ENCODE measurements at regions not wholly inside any gene's neighbourhood (a gene's known extent, or its start where the extent isn't known, plus 50 kb on each side); places are given as distances from the start of the nearest gene placed in this dataset.

DNA sequence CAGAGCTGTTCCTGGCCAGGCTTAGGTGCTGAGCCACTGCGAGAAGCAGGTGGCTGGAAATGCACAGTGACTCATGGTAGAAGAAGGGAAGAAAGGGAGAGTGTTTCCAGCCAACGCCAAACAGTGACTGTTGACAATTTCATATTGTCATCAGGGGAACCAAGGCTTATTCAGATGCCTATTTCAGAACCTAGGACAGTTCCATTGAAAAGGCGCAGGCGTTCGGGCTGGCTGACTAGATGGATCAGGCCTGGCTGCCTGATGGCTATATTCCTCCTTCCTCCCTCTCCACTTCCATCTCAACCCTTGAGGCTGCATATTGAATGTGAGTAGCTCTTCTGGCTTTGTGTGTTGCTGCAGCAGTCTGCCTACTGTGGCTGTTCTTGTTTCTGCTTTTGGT lies 73.0 kb upstream of the FRMPD4 start:
- Histone ChIP-seq H2AK5ac (ENCODE audit: low read depth, low read length) (no peak overlapping the region), H4K8ac (ENCODE audit: low read depth in 2 of 2, low read length in 2 of 2) (no peak overlapping the region), H2AK9ac (replicated peaks; ENCODE audit: low read depth, low read length, poor library complexity) (no peak overlapping the region), H4K91ac (ENCODE audit: insufficient read depth, low read depth, low read length) (no peak overlapping the region), H2BK120ac (ENCODE audit: low read depth, low read length) (no peak overlapping the region), H3K23ac (ENCODE audit: low read depth, low read length) (no peak overlapping the region), H3K14ac (replicated peaks; ENCODE audit: low read depth, low read length) (no peak overlapping the region), H3K4me3 (ENCODE audit: insufficient read depth, low read depth, low read length) (no peak overlapping the region), H2BK5ac (ENCODE audit: low read depth, low read length, poor library complexity, severe bottlenecking) (no peak overlapping the region), H3K27me3 (ENCODE audit: control insufficient read depth, insufficient read depth, low read length) (no peaks in the 10 kb centered on the region), H3K79me1 (ENCODE audit: low read depth in 1 of 2, low read length in 2 of 2) (no peaks in the 10 kb centered on the region), H2BK20ac (ENCODE audit: low read depth, low read length) (no peak overlapping the region), H3K56ac (ENCODE audit: extremely low read depth, insufficient read depth, low read length) (no peak overlapping the region), H4K5ac (ENCODE audit: low read depth, low read length) (no peak overlapping the region), H2AFZ (replicated peaks; ENCODE audit: low read length, poor library complexity) (no peak overlapping the region), H3K9me1 (ENCODE audit: insufficient read depth, low read length) (no peaks in the 10 kb centered on the region), H3K4ac (ENCODE audit: low read depth, low read length) (no peak overlapping the region), H3K9ac (ENCODE audit: low read depth, low read length) (no peak overlapping the region), H4K20me1 (ENCODE audit: insufficient read depth, low read length) (no peaks in the 10 kb centered on the region), H3K4me2 (ENCODE audit: low read depth, low read length) (no peak overlapping the region), H3K9me3 (ENCODE audit: control insufficient read depth, insufficient read depth, low read length) (no peaks in the 10 kb centered on the region), H3K18ac (ENCODE audit: low read depth, low read length) (no peak overlapping the region), H3K36me3 (ENCODE audit: control insufficient read depth, insufficient read depth, low read length) (no peaks in the 10 kb centered on the region), H3K27ac (ENCODE audit: insufficient read depth, low read length) (no peak overlapping the region), H2BK15ac (ENCODE audit: low read depth, low read length) (no peak overlapping the region), H3K4me1 (ENCODE audit: control insufficient read depth, insufficient read depth, low read length) (no peaks in the 10 kb centered on the region)
- ChIA-PET CTCF (no interaction called here), POLR2A (ENCODE audit: unreplicated experiment) (no interaction called here)
- in situ Hi-C loops (cut with MboI; ENCODE audit: low sequenced_read_pairs): no loop called here
- BruUV-seq (replicated peaks): no TSS peak
- TF ChIP-seq RCOR1 (IDR thresholded peaks at IDR 0.05; ENCODE audit: insufficient replicate concordance, low read length): no peak
- TF ChIP-seq RAD21 (IDR thresholded peaks at IDR 0.05; ENCODE audit: low read length): no peak
- TF ChIP-seq SMC3 (IDR thresholded peaks at IDR 0.05; ENCODE audit: low read depth, low read length): no peak
- TF ChIP-seq BHLHE40 (IDR thresholded peaks at IDR 0.05; ENCODE audit: low read depth, low read length): no peak
- no peak for TF ChIP-seq RFX5 (IDR thresholded peaks at IDR 0.05; ENCODE audit: low read depth, low read length)
- TF ChIP-seq NFE2L2 (IDR thresholded peaks at IDR 0.05; ENCODE audit: low read depth, low read length): no peak
- no peak for TF ChIP-seq POLR2A (IDR thresholded peaks at IDR 0.05; ENCODE audit: low read depth, low read length)
- no peak for TF ChIP-seq MAZ (IDR thresholded peaks at IDR 0.05; ENCODE audit: borderline replicate concordance, low read depth, low read length)
- no peak for TF ChIP-seq MAFK (IDR thresholded peaks at IDR 0.05; ENCODE audit: low read depth, low read length)
- TF ChIP-seq FOS (IDR thresholded peaks at IDR 0.05; ENCODE audit: low read depth, low read length): no peak
- intact Hi-C loops (cut with micrococcal nuclease): no loop called here
- ATAC-seq (ENCODE audit: low read depth) (0 out of 2 replicates have a peak, but pooled peaks have one; percentile 42), DNase-seq (peak; percentile 28)
- dilution Hi-C loops (cut with HindIII; ENCODE audit: low sequenced_read_pairs, unreplicated experiment): no loop called here
- 67% methylated on average over 2 of the region's 5 CpGs; no CpG with 5 or more reads in 1 of the 2 experiments for WGBS, 2 experiments (ENCODE audit: extremely low coverage in 2 of 2, insufficient read length in 1 of 2)

All from IMR-90 (cell line).